Stimulated activated CD8-positive, alpha-beta memory T cell treated with anti-CD3 and anti-CD28 coated beads, Interleukin-4, amount 100 ng/mL, for 1 hour (primary cell): ENCODE measurements at regions not wholly inside any gene's neighbourhood (a gene's known extent, or its start where the extent isn't known, plus 50 kb on each side); places are given as distances from the start of the nearest gene placed in this dataset.
"Not testable (repeated sequence)": the region's sequence is repeated elsewhere in the genome, so short reads cannot be mapped to it uniquely, and the experiment has no call there.

Experiments
- DNase-seq, 2 donors: peaks; one replicate each; pipeline ENCODE4 v3.0.0-alpha.2; 2020; ENCODE audit warnings: low read depth in 2 of 2, low spot score in 1 of 2

DNA sequence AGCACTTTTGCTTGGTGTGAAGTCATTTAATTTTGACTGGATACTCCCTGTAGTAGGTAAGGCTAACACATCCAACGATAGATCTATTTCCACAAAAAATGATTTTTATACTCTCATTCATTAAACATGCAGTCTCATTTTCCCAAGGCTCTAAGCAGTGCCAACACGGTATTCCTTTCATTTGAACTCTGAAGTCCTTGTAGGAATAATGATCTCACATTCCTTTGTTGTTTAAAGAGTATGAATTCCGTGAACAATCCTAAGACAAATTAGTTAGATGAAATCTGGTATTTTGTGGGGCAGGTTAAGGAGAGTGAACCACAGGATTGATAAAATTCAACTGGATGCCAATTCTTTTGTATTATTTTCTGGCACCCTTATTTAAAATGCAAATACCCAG, 66.6 kb downstream of the LACC1 start:
- no peak for DNase-seq

DNA sequence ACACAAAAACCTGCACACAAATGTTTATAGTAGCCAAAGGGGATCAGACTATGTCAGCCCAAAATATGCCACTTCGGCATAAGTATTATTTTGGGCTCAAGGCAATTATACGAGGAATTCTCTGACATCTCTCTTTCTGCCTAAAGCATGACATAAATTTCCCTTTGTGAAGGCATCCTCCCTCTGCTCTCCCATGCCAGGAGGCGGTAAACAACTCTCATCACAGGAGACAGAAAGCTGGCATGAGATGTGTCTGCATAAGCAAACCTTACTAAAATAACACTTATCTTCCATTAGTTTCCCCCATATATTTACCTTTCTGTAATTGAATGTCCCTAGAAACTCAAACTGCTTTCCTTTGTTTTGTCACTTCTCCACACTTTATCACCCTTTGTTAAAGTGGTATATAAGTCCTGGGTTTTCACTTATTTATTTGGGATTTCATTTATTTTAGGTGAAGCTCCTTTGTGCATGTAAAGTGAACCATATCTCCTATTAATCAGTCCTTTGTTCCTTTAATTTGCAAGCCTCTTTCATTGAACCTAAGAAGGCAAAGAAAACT, 68.3 kb downstream of the LACC1 start:
- no peak for DNase-seq

DNA sequence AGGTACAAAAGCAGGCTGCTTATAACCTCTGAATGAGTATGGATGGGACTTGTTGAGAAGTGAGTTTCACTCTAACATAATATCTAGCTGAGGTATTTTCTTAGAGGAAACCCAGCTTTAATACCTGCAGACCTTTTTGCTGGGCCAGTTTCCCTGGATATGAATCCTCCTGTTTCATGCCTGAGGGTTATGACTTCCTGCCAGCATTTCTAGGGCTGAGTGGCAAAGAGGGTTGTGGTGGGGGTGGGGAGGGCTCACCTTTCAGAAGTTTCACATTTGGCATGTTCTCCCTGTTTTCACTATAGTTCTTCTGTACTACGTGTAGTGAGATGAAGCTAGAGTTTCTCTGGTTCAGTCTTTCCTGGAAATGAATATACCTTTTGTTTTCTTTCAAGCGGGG, 73.7 kb downstream of the LACC1 start:
- no peak for DNase-seq

DNA sequence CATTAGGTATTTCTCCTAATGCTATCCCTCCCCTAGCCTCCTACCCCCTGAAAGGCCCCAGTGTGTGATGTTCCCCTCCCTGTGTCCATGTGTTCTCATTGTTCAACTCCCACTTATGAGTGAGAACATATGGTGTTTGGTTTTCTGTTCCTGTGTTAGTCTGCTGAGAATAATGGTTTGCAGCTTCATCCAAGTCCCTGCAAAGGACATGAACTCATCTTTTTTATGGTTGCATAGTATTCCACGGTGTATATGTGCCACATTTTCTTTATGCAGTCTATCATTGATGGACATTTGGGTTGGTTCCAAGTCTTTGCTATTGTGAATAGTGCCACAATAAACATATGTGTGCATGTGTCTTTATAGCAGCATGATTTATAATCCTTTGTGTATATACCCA, 77.3 kb downstream of the LACC1 start:
- not testable (repeated sequence) for DNase-seq

DNA sequence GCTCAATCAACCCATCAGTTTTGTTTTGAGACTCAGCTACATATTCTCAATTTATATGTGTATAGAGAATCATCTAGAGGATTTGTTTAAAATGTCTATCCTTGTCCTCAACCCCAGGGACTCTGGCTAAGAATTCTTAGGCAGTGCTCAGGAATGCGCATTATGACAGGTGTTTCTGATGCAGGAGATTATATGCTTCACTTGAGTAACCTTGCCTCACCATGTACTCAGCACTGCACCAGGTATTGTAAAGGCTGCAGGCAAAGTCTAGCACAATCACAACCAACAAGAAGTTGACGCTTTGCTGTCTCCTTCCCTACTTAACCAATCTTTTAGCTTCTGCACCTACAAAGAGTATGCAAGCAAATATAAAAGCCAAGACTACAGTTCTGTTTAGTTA, 79.6 kb downstream of the LACC1 start:
- no peak for DNase-seq

DNA sequence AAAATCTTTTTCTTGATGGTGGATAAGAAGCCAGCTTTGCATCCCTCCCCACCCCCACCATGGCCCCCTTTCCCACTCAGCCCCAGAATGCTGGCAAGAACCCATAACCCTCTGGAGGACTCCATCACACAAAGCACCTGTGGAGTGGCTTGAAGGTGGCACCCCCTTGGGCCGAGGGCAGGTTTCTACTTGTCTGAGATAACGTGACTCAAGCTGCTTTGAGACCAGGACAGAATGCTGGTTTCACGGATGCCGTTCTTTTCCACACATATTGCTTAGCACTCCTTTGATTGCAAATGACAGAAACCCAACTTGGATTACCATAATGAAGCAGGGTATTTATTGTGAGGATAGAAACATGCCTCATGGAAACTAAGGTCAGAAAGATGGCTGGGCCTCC, 82.2 kb downstream of the LACC1 start:
- DNase-seq: no peak

DNA sequence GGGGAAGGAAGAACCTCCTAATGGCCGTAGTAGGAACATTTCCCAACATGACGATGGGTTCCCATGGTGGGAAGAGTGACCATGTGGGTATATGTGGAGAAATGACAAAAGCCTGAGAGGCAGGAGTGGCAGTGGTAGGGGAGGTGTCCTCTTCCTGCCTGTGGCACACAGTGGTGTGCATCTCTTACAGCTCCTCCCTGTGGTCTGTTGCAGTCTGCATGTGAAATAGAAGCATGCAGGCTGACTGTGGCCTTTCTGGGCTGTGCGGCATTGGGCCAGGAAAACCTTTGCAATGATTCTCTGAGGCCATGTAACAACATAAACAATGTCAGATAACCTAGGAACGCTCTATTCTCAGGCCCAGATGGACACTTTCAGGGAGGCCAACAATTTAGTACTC, 84.0 kb downstream of the LACC1 start:
- no peak for DNase-seq

DNA sequence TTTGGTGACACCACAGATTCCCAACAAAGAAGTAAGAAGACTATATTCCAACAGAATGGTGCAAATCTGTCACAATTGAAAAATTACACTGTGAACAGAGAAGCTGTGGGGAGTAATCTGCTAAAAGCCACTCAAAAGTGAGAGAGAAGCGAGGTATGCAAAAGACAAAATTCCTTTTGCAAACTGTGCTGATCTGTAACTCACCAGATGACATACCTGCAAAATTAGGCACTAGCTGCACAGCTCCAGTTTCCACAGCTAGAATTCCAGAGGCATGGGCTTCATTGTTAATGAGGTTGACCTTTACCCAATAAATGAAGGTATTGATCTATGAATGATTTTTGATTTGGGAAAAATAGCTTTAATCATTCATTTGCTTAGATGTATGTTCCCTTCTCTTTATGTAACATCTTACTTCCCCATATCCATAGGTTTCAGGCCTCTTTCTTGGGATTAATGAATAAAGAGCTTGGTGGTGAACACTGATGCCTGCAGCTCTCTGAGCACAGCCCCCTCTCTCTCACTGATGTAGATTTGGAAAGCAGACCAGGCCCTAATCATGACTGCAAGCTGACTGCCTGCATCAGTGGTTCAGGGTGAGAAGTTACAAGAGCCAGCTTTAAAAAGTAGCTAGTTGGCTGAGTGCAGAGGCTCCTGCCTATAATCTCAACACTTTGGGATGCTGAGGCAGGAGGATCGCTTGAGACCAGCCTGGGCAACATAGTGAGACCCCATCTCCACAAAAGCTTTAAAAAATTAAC, 85.2 kb downstream of the LACC1 start:
- no peak for DNase-seq

DNA sequence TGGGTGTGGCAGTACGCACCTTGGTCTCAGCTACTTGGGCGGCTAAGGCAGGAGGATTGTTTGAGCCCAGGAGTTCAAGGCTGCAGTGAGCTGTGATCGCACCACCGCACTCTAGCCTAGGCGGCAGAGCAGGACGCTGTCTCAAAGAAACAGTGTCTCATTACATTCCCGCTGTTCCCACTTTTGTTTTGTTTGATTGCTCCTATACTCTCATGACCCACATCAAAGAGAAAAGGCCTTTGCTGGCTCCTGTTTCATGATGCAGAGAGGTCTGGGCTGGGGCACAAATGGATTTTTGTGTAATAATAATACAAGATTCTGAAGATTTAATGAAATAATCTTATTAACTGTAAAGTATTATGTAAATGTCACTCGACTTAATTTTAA, 85.7 kb downstream of the LACC1 start:
- no peak for DNase-seq

DNA sequence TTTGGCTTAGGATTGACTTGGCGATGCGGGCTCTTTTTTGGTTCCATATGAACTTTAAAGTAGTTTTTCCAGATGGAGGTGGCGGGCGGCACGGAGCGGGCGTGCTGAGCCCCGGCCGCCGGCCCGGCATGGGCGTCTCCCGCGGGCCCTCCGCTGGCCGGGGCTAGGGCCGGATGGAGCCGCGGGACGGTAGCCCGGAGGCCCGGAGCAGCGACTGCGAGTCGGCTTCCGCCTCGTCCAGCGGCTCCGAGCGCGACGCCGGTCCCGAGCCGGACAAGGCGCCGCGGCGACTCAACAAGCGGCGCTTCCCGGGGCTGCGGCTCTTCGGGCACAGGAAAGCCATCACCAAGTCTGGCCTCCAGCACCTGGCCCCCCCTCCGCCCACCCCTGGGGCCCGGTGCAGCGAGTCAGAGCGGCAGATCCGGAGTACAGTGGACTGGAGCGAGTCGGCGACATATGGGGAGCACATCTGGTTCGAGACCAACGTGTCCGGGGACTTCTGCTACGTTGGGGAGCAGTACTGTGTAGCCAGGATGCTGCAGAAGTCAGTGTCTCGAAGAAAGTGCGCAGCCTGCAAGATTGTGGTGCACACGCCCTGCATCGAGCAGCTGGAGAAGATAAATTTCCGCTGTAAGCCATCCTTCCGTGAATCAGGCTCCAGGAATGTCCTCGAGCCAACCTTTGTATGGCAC, 88.7 kb downstream of the LACC1 start:
- not testable (repeated sequence) for DNase-seq

DNA sequence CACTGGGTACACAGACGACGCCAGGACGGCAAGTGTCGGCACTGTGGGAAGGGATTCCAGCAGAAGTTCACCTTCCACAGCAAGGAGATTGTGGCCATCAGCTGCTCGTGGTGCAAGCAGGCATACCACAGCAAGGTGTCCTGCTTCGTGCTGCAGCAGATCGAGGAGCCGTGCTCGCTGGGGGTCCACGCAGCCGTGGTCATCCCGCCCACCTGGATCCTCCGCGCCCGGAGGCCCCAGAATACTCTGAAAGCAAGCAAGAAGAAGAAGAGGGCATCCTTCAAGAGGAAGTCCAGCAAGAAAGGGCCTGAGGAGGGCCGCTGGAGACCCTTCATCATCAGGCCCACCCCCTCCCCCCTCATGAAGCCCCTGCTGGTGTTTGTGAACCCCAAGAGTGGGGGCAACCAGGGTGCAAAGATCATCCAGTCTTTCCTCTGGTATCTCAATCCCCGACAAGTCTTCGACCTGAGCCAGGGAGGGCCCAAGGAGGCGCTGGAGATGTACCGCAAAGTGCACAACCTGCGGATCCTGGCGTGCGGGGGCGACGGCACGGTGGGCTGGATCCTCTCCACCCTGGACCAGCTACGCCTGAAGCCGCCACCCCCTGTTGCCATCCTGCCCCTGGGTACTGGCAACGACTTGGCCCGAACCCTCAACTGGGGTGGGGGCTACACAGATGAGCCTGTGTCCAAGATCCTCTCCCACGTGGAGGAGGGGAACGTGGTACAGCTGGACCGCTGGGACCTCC, 89.4 kb downstream of the LACC1 start:
- not testable (repeated sequence) for DNase-seq

DNA sequence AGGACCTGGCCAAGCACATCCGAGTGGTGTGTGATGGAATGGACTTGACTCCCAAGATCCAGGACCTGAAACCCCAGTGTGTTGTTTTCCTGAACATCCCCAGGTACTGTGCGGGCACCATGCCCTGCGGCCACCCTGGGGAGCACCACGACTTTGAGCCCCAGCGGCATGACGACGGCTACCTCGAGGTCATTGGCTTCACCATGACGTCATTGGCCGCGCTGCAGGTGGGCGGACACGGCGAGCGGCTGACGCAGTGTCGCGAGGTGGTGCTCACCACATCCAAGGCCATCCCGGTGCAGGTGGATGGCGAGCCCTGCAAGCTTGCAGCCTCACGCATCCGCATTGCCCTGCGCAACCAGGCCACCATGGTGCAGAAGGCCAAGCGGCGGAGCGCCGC, 90.2 kb downstream of the LACC1 start:
- DNase-seq: not testable (repeated sequence)

DNA sequence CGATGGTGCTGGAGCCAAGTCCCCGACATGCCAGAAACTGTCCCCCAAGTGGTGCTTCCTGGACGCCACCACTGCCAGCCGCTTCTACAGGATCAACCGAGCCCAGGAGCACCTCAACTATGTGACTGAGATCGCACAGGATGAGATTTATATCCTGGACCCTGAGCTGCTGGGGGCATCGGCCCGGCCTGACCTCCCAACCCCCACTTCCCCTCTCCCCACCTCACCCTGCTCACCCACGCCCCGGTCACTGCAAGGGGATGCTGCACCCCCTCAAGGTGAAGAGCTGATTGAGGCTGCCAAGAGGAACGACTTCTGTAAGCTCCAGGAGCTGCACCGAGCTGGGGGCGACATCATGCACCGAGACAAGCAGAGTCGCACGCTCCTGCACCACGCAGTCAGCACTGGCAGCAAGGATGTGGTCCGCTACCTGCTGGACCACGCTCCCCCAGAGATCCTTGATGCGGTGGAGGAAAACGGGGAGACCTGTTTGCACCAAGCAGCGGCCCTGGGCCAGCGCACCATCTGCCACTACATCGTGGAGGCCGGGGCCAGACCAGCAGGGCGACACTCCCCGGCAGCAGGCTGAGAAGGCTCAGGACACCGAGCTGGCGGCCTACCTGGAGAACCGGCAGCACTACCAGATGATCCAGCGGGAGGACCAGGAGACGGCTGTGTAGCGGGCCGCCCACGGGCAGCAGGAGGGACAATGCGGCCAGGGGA, 91.0 kb downstream of the LACC1 start:
- not testable (repeated sequence) for DNase-seq

DNA sequence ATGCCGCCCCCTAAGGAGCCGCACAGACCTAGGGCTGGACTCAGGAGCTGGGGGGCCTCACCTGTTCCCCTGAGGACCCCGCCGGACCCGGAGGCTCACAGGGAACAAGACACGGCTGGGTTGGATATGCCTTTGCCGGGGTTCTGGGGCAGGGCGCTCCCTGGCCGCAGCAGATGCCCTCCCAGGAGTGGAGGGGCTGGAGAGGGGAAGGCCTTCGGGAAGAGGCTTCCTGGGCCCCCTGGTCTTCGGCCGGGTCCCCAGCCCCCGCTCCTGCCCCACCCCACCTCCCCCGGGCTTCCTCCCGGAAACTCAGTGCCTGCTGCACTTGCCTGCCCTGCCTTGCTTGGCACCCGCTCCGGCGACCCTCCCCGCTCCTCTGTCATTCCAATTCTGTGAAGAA, 91.6 kb downstream of the LACC1 start:
- DNase-seq: not testable (repeated sequence)

DNA sequence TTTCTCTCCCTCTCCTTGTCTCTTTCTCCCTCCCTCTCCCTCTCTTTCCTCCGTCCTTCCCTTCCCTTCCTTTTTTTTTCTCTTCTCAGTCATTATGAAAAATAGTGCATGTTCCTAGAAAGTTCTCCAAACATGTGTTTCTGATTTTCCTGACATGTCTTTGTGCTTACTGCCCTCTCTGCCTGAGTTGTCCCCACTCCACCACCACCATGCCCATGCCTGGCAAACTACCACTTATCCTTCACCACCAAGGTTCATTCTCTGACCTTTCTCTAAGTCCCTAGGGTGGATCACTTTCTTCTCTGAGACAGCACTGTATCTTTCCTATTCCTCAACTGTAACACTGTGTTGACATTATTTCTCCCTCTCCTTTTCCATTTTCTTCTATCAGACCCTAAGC, 98.2 kb downstream of the LACC1 start:
- DNase-seq: no peak

DNA sequence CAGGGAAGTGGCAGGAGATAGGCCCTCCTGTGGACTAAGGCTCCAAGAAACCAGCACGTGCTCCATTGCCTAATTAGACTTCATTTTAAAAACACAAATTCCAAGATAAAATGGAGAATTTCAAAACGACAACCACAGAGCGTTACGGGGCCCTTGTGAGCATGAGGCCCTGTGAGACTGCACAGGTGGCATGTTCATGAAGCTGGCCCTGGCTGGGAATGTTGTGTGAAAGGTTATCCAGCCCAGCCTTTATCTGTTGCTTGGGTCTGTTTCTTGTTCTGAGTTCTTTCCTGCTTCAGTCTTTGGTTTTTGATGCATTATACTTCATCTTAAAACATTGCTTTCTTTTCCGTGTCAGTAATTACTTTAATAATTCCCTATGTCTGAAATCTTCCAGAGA, 99.0 kb downstream of the LACC1 start:
- DNase-seq: no peak

DNA sequence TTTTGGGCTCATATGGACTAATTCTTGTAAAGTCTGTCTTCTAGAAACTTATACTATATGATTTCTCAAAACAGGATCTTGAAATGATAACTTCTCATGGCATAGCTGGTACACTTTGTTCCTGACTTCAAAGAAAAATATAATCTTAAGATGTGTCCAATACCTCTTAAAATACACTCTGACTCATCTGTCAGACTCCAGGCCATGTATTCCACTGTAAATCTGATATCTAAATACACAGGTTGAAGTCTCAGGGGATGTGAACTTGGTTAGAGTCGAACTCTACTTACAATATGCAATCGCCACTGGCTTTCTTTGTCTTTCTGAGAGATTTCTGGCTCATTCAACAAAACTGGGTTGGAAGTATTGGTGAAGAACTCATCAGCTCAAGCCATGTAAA, 99.8 kb downstream of the LACC1 start:
- no peak for DNase-seq

DNA sequence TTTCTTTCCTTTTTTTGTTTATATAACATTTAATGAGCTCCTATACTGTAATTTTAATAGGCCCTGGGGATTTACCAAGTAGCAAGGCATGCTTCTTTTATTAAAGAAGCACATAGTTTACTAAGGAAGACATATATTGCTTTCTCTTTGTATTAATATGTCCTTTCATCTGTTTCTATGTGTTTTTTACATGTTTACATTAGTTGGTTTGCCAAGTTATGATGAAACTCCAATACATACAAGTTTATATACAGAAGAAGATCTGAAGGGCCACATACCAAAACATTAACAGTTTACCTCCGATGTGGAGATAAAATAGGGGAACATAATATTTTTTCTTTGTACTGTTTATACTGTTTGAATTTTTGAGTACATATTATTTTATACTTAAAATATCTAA, 100.9 kb downstream of the LACC1 start:
- no peak for DNase-seq

DNA sequence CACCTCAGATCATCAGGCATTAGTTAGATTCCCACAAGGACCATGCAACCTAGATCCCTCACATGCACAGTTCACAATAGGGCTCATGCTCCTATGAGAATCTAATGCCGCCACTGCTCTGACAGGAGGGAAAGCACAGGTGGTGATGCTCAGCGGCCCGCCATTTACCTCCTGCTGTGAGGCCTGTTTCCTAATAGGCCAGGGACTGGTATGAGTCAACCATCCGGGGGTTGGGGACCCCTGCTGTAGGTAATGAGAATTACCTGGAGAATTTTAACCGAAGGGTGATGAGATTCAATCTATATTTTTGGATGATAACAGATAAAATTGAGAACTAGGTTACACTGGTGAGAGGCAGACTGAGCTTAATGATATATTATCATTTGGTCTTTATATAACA, 101.4 kb downstream of the LACC1 start:
- DNase-seq: no peak

DNA sequence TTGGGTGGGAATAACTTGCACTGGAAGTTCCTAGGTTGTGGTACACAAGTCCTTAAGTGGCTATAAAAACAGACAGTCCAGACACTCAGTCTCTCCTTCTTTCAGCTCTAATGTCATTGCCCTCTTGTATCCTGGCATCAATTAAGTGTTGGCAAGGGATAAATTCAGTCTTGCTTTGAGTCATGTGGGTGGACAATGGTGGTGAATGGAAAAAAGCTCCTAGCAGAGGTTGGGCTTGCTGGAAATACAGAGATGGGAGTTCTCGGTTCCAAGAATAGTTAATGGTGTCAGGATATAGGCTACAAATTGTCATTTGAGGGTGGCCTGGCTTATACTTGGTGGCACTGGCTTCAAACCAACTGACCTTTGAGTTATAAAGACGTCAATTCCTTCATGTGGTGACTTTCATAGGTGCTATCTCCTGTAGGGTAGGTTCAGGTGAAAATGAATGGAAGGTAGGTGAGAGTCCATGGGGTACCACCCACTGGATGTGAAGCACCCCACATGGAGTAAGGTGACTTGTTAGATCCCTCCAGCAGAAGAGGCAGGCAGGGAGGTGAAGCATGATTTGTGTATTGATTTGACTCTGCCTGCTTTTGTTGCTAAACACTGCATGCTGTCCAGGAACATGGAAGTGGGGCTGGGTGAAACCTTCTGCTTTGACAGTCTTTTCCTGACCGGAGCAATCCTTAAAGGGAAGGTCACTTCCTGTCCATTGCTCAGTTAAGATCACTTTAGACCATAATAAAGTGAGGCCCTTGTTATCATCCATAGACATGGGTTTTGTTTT, 102.0 kb downstream of the LACC1 start:
- no peak for DNase-seq
